Hepatocyte (in vitro differentiated cells): ENCODE measurements at regions not wholly inside any gene's neighbourhood (a gene's known extent, or its start where the extent isn't known, plus 50 kb on each side); places are given as distances from the start of the nearest gene placed in this dataset.

Experiments
- CTCF ChIP-seq: fragments of 200-600 bp; sonication (generic); IDR thresholded peaks from 2 replicates; pipeline ENCODE4 v1.5.1; 2016; ENCODE audit warnings: antibody characterized with exemption, mild to moderate bottlenecking; ENCODE audit not compliant: poor library complexity
- EZH2 ChIP-seq: fragments of 200-600 bp; sonication (generic); IDR thresholded peaks from 2 replicates; pipeline ENCODE4 v1.6.1; 2016; ENCODE audit warnings: antibody characterized with exemption, mild to moderate bottlenecking, borderline replicate concordance
- EZH2phosphoT487 ChIP-seq: fragments of 200-600 bp; sonication (generic); IDR thresholded peaks from one replicate; pipeline ENCODE4 v1.6.1; 2018; ENCODE audit warnings: antibody characterized with exemption, mild to moderate bottlenecking, low read depth, moderate library complexity; ENCODE audit not compliant: unreplicated experiment, severe bottlenecking

GRCh38 chr3:124599147-124599765 lies 131.0 kb upstream of the UMPS start:
- TF ChIP-seq CTCF (no peak), EZH2phosphoT487 (no peak), EZH2 (no peak)
